K562 (cell line): ENCODE measurements at regions not wholly inside any gene's neighbourhood (a gene's known extent, or its start where the extent isn't known, plus 50 kb on each side); places are given as distances from the start of the nearest gene placed in this dataset.

Source experiments
- ATAC-seq: fragments of 200-7000 bp; cut with Tn5 transposase; 3 replicates; pipeline ENCODE4 v1.9.1; 2020; ENCODE audit warnings: moderate library complexity
- BruUV-seq: library from RNA; stranded (reverse); fragments of 400-500 nt; replicated peaks from 2 replicates; lab custom pipeline; 2021; lab: Mats Ljungman, UMichigan
- CTCF ChIA-PET: fragments of 300-600 bp; formaldehyde crosslinking; extraction: SDS; loops from one replicate; lab custom pipeline; 2021; ENCODE audit warnings: low intra/inter-chr PET ratio; lab: Yijun Ruan, JAX
- POLR2A ChIA-PET: fragments of 300-600, 350-650 bp; sonication (Branson Sonifier 250); formaldehyde crosslinking; extraction: SDS; loops from one replicate; lab custom pipeline; 2021; ENCODE audit warnings: antibody characterized with exemption, inconsistent platforms; lab: Yijun Ruan, JAX
- DNase-seq, 4 experiments: peaks; one replicate each; pipeline versions ENCODE4 v3.0.0 to v3.0.0-alpha.2; 2011 to 2018; ENCODE audit warnings: low spot score in 3 of 4, mixed read lengths in 3 of 4; ENCODE audit errors: extremely low read depth in 1 of 4
- FAIRE-seq: peaks from 2 replicates; lab custom pipeline; 2011; peaks lifted over from hg19 to GRCh38; lab: Jason Lieb, UNC
- H2AFZ ChIP-seq: 2 replicates; pipeline ENCODE4 v1.6.0; 2011; ENCODE audit warnings: low read depth, low read length, control low read depth, inconsistent platforms
- H3K27ac ChIP-seq: fragments of 200-600 bp; 3 replicates; pipeline ENCODE4 v1.8.0; 2011; ENCODE audit warnings: low read depth, mild to moderate bottlenecking, control low read depth, inconsistent platforms, low read length, moderate library complexity, mixed read lengths; ENCODE audit errors: extremely low read depth
- H3K27me3 ChIP-seq, 2 experiments: fragments of 300-600 bp in 1 of 2; 2 replicates in 1 of 2; 3 replicates in 1 of 2; pipeline versions ENCODE4 v1.6.0 to v1.8.0; 2011; ENCODE audit warnings: inconsistent platforms in 2 of 2, low read length in 2 of 2, mild to moderate bottlenecking in 1 of 2, mixed read lengths in 1 of 2, moderate library complexity in 1 of 2; ENCODE audit not compliant: control insufficient read depth in 2 of 2, insufficient read depth in 2 of 2
- H3K36me3 ChIP-seq: fragments of 300-600 bp; 3 replicates; pipeline ENCODE4 v1.8.0; 2011; ENCODE audit warnings: mild to moderate bottlenecking, low read length, inconsistent platforms; ENCODE audit not compliant: control insufficient read depth, insufficient read depth
- H3K4me1 ChIP-seq, 2 experiments: fragments of 200-600 bp in 1 of 2; replicated peaks in 1 of 2; 2 replicates in 1 of 2; 3 replicates in 1 of 2; pipeline versions ENCODE4 v1.5.1 to v1.8.0; 2011; ENCODE audit warnings: inconsistent platforms in 2 of 2, low read length in 2 of 2, mild to moderate bottlenecking in 1 of 2, mixed read lengths in 1 of 2, moderate library complexity in 1 of 2; ENCODE audit not compliant: control insufficient read depth in 2 of 2, insufficient read depth in 2 of 2
- H3K4me2 ChIP-seq: 2 replicates; pipeline ENCODE4 v1.6.1; 2011; ENCODE audit warnings: low read length, control low read depth, inconsistent platforms, mixed read lengths; ENCODE audit not compliant: insufficient read depth
- H3K4me3 ChIP-seq: fragments of 200-600 bp; sonication (generic), shearing (Covaris generic); 2 replicates; pipeline ENCODE4 v1.5.1; 2016; ENCODE audit warnings: control low read depth, inconsistent platforms
- H3K79me2 ChIP-seq: fragments of 200-600 bp; 3 replicates; pipeline ENCODE4 v1.8.0; 2011; ENCODE audit warnings: low read length, inconsistent platforms; ENCODE audit not compliant: control insufficient read depth, insufficient read depth
- H3K9ac ChIP-seq, 2 experiments: 2 replicates each; pipeline versions ENCODE4 v1.6.0 to v1.6.1; 2011; ENCODE audit warnings: low read depth in 2 of 2, low read length in 2 of 2, control low read depth in 1 of 2, inconsistent platforms in 1 of 2, mild to moderate bottlenecking in 1 of 2, mixed read lengths in 1 of 2; ENCODE audit not compliant: insufficient read depth in 1 of 2
- H3K9me1 ChIP-seq: one replicate; pipeline ENCODE4 v1.6.0; 2011; ENCODE audit warnings: inconsistent platforms, mild to moderate bottlenecking, low read length, moderate library complexity; ENCODE audit not compliant: control insufficient read depth, insufficient read depth
- H3K9me3 ChIP-seq: replicated peaks from 2 replicates; pipeline ENCODE4 v1.5.1; 2011; ENCODE audit warnings: low read depth, low read length, inconsistent platforms; ENCODE audit not compliant: control insufficient read depth, insufficient read depth
- H4K20me1 ChIP-seq: replicated peaks from 2 replicates; pipeline ENCODE4 v1.6.1; 2011; ENCODE audit warnings: low read length, inconsistent platforms, mixed read lengths; ENCODE audit not compliant: control insufficient read depth, insufficient read depth
- DACH1 ChIP-seq: fragments of 450-650 bp; IDR thresholded peaks from 2 replicates; pipeline ENCODE4 v1.6.1; 2018; ENCODE audit not compliant: partially characterized antibody
- SRSF9 ChIP-seq: fragments of 200-400 bp; formaldehyde crosslinking; IDR thresholded peaks from 2 replicates; pipeline ENCODE4 v1.6.1; 2017; ENCODE audit warnings: low read depth, low read length, borderline replicate concordance
- TCFL5 ChIP-seq: fragments of 250-450 bp; sonication (Bioruptor Pico); conservative IDR thresholded peaks from 2 replicates; pipeline ENCODE4 v1.6.1; 2021; ENCODE audit warnings: mild to moderate bottlenecking, moderate library complexity, matching md5 sums
- XRCC5 ChIP-seq: fragments of 200-400 bp; formaldehyde crosslinking; IDR thresholded peaks from 2 replicates; pipeline ENCODE4 v1.6.1; 2017; ENCODE audit warnings: low read depth, mild to moderate bottlenecking, low read length
- ZNF830 ChIP-seq: fragments of 250-450 bp; sonication (Bioruptor Pico); IDR thresholded peaks from 2 replicates; pipeline ENCODE4 v1.5.0; 2021; ENCODE audit warnings: mild to moderate bottlenecking
- WGBS: fragments of 100-300 bp; shearing (Covaris generic); methylation state at CpG from one replicate; pipeline ENCODE4 v1.1.6; 2016; ENCODE audit warnings: low coverage, mixed read lengths; ENCODE audit not compliant: insufficient coverage; ENCODE audit errors: missing lambda C conversion rate; 5-methylcytosine and 5-hydroxymethylcytosine counted together
- in situ Hi-C: fragments of 300-500 bp; cut with MboI; formaldehyde crosslinking; loops from 4 replicates; pipeline ENCODE4 v1.15.0; 2018; ENCODE audit warnings: inconsistent platforms, mixed read lengths
- intact Hi-C: fragments of 100-400 bp; cut with micrococcal nuclease; formaldehyde crosslinking; loops from 2 replicates; pipeline ENCODE4 v1.14.2; 2022
- TF ChIP-seq, protein P1 (sequence below), 2 experiments: fragments of 150-350 bp in 1 of 2; IDR thresholded peaks; 2 replicates each; pipeline ENCODE4 v1.6.1; 2012 to 2016; ENCODE audit warnings: low read depth in 2 of 2, low read length in 2 of 2, mild to moderate bottlenecking in 1 of 2, moderate library complexity in 1 of 2
- TF ChIP-seq, protein P2 (sequence below), 2 experiments: IDR thresholded peaks; 2 replicates each; pipeline ENCODE4 v1.6.1; 2011; ENCODE audit warnings: borderline replicate concordance in 1 of 2, control low read depth in 1 of 2, low read depth in 1 of 2, low read length in 1 of 2, mild to moderate bottlenecking in 1 of 2, mixed read lengths in 1 of 2, moderate library complexity in 1 of 2; ENCODE audit not compliant: insufficient read depth in 1 of 2, insufficient read length in 1 of 2, poor library complexity in 1 of 2, severe bottlenecking in 1 of 2; ENCODE audit errors: extremely low read depth in 1 of 2
- TF ChIP-seq, protein P3 (sequence below): fragments of 250-450 bp; sonication (Bioruptor Pico); IDR thresholded peaks from 2 replicates; pipeline ENCODE4 v1.5.0; 2021
- TF ChIP-seq, protein P4 (sequence below): fragments of 450-650 bp; IDR thresholded peaks from 2 replicates; pipeline ENCODE4 v1.6.1; 2014; ENCODE audit warnings: low read depth, mild to moderate bottlenecking, moderate library complexity, borderline replicate concordance
- TF ChIP-seq, protein P5 (sequence below): fragments of 250-450 bp; sonication (Bioruptor Pico); IDR thresholded peaks from 2 replicates; pipeline ENCODE4 v1.8.0; 2022; ENCODE audit warnings: inconsistent platforms, mild to moderate bottlenecking, moderate library complexity, borderline replicate concordance
- TF ChIP-seq, protein P6 (sequence below): sonication (generic); formaldehyde crosslinking; IDR thresholded peaks from 2 replicates; pipeline ENCODE4 v1.8.1; 2023; ENCODE audit warnings: mild to moderate bottlenecking, missing genetic modification reagents

DNA sequence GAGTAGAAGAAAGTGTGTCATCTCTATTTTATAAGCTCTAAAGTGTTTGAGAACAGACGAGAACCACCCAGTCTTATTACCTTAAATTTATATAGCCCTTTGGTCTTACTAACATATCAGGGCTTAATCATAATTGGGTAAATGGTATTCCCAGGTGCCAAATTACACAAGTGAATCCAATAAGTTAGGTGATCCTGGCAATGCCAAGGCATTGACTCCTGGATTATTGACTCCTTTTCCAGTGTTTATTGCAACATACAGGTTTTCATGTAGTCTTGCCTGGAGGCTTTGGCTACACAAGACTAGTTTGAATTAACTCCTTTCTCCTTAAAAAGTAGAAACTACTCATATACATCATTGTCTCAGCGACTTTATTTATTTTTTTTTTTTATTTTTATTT lies 59.7 kb upstream of the MAPRE2 start:
- CTCF ChIA-PET, result no interaction called here
- no peak for TF ChIP-seq TCFL5 (CRISPR knock-in tag)
- no peak for TF ChIP-seq XRCC5
- TF ChIP-seq, protein P1, sequence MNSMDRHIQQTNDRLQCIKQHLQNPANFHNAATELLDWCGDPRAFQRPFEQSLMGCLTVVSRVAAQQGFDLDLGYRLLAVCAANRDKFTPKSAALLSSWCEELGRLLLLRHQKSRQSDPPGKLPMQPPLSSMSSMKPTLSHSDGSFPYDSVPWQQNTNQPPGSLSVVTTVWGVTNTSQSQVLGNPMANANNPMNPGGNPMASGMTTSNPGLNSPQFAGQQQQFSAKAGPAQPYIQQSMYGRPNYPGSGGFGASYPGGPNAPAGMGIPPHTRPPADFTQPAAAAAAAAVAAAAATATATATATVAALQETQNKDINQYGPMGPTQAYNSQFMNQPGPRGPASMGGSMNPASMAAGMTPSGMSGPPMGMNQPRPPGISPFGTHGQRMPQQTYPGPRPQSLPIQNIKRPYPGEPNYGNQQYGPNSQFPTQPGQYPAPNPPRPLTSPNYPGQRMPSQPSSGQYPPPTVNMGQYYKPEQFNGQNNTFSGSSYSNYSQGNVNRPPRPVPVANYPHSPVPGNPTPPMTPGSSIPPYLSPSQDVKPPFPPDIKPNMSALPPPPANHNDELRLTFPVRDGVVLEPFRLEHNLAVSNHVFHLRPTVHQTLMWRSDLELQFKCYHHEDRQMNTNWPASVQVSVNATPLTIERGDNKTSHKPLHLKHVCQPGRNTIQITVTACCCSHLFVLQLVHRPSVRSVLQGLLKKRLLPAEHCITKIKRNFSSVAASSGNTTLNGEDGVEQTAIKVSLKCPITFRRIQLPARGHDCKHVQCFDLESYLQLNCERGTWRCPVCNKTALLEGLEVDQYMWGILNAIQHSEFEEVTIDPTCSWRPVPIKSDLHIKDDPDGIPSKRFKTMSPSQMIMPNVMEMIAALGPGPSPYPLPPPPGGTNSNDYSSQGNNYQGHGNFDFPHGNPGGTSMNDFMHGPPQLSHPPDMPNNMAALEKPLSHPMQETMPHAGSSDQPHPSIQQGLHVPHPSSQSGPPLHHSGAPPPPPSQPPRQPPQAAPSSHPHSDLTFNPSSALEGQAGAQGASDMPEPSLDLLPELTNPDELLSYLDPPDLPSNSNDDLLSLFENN (IDR thresholded peaks at IDR 0.05; ENCODE audit: low read depth in 2 of 2, low read length in 2 of 2), result no peak
- TF ChIP-seq, protein P2, sequence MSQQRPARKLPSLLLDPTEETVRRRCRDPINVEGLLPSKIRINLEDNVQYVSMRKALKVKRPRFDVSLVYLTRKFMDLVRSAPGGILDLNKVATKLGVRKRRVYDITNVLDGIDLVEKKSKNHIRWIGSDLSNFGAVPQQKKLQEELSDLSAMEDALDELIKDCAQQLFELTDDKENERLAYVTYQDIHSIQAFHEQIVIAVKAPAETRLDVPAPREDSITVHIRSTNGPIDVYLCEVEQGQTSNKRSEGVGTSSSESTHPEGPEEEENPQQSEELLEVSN (IDR thresholded peaks at IDR 0.05; ENCODE audit: borderline replicate concordance in 1 of 2, extremely low read depth in 1 of 2, insufficient read depth in 1 of 2, insufficient read length in 1 of 2, low read depth in 1 of 2, low read length in 1 of 2, poor library complexity in 1 of 2, severe bottlenecking in 1 of 2), result no peak
- TF ChIP-seq, protein P3, sequence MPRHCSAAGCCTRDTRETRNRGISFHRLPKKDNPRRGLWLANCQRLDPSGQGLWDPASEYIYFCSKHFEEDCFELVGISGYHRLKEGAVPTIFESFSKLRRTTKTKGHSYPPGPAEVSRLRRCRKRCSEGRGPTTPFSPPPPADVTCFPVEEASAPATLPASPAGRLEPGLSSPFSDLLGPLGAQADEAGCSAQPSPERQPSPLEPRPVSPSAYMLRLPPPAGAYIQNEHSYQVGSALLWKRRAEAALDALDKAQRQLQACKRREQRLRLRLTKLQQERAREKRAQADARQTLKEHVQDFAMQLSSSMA (CRISPR knock-in tag), result no peak
- TF ChIP-seq, protein P4, sequence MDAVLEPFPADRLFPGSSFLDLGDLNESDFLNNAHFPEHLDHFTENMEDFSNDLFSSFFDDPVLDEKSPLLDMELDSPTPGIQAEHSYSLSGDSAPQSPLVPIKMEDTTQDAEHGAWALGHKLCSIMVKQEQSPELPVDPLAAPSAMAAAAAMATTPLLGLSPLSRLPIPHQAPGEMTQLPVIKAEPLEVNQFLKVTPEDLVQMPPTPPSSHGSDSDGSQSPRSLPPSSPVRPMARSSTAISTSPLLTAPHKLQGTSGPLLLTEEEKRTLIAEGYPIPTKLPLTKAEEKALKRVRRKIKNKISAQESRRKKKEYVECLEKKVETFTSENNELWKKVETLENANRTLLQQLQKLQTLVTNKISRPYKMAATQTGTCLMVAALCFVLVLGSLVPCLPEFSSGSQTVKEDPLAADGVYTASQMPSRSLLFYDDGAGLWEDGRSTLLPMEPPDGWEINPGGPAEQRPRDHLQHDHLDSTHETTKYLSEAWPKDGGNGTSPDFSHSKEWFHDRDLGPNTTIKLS, result no peak
- TF ChIP-seq, protein P5, sequence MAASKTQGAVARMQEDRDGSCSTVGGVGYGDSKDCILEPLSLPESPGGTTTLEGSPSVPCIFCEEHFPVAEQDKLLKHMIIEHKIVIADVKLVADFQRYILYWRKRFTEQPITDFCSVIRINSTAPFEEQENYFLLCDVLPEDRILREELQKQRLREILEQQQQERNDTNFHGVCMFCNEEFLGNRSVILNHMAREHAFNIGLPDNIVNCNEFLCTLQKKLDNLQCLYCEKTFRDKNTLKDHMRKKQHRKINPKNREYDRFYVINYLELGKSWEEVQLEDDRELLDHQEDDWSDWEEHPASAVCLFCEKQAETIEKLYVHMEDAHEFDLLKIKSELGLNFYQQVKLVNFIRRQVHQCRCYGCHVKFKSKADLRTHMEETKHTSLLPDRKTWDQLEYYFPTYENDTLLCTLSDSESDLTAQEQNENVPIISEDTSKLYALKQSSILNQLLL, result no peak
- no peak for TF ChIP-seq DACH1
- no peak for TF ChIP-seq SRSF9
- TF ChIP-seq, protein P6, sequence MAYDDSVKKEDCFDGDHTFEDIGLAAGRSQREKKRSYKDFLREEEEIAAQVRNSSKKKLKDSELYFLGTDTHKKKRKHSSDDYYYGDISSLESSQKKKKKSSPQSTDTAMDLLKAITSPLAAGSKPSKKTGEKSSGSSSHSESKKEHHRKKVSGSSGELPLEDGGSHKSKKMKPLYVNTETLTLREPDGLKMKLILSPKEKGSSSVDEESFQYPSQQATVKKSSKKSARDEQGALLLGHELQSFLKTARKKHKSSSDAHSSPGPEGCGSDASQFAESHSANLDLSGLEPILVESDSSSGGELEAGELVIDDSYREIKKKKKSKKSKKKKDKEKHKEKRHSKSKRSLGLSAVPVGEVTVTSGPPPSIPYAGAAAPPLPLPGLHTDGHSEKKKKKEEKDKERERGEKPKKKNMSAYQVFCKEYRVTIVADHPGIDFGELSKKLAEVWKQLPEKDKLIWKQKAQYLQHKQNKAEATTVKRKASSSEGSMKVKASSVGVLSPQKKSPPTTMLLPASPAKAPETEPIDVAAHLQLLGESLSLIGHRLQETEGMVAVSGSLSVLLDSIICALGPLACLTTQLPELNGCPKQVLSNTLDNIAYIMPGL (CRISPR knock-in tag), result no peak
- no peak for TF ChIP-seq ZNF830

More for the DNA sequence above, 59.7 kb upstream of the MAPRE2 start:
- Histone ChIP-seq H3K36me3 (no peaks in the 10 kb centered on the region), H4K20me1 (no peaks in the 10 kb centered on the region), H3K4me2 (no peak overlapping the region), H3K27ac (no peak overlapping the region), H3K4me1 (peaks cover 19 to 27% of the 10 kb centered on the region in 2 experiments), H3K27me3 (peaks cover 2 to 12% of the 10 kb centered on the region in 2 experiments; a peak in 1 of 5 replicates), H3K4me3 (no peak overlapping the region), H3K9me1 (no peaks in the 10 kb centered on the region), H3K9me3 (no peaks in the 10 kb centered on the region), H3K79me2 (no peaks in the 10 kb centered on the region), H2AFZ (no peak overlapping the region), H3K9ac (no peak overlapping the region)
- no TSS peak for BruUV-seq
- no peak for FAIRE-seq
- DNase-seq, result no peak
- in situ Hi-C loops (loop anchor here (10.0 kb wide), 1 partner anchor 1383 kb away; no protein-coding TSS in a partner anchor), intact Hi-C loops (loop anchor here (10.0 kb wide), 1 partner anchor 63 kb away; the partner anchor contains the start of gene MAPRE2)
- ATAC-seq, result no peak
- POLR2A ChIA-PET, result interaction anchor here (0.8 kb wide), 1 partner anchor 295 kb away, joined by 3 read pairs; no protein-coding TSS in a partner anchor
- WGBS, result 41% methylated on average over 2 of the region's 2 CpGs
